ENCODE measurements at regions not wholly inside any gene's neighbourhood (a gene's known extent, or its start where the extent isn't known, plus 50 kb on each side); places are given as distances from the start of the nearest gene placed in this dataset.
A peak's percentile ranks its signal among the peaks of the same experiment; 100 is the strongest.

GRCh38 chr2:221102896-221103688, 469.0 kb downstream of the EPHA4 start:
- TF ChIP-seq, protein P1, sequence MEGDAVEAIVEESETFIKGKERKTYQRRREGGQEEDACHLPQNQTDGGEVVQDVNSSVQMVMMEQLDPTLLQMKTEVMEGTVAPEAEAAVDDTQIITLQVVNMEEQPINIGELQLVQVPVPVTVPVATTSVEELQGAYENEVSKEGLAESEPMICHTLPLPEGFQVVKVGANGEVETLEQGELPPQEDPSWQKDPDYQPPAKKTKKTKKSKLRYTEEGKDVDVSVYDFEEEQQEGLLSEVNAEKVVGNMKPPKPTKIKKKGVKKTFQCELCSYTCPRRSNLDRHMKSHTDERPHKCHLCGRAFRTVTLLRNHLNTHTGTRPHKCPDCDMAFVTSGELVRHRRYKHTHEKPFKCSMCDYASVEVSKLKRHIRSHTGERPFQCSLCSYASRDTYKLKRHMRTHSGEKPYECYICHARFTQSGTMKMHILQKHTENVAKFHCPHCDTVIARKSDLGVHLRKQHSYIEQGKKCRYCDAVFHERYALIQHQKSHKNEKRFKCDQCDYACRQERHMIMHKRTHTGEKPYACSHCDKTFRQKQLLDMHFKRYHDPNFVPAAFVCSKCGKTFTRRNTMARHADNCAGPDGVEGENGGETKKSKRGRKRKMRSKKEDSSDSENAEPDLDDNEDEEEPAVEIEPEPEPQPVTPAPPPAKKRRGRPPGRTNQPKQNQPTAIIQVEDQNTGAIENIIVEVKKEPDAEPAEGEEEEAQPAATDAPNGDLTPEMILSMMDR (IDR thresholded peaks at IDR 0.05; ENCODE audit: extremely low read depth, low read depth, low read length), result no peak
- H3K27me3 ChIP-seq (ENCODE audit: insufficient read depth, low read length), result no peaks in the 10 kb centered on the region
- H3K4me1 ChIP-seq (ENCODE audit: insufficient read depth, low read length), result no peaks in the 10 kb centered on the region
- H4K20me1 ChIP-seq (ENCODE audit: insufficient read depth, low read length), result no peaks in the 10 kb centered on the region
- no peak overlapping the region for H2AFZ ChIP-seq (ENCODE audit: low read length)
- H3K36me3 ChIP-seq (ENCODE audit: insufficient read depth, low read length), result no peaks in the 10 kb centered on the region
- H3K27ac ChIP-seq (ENCODE audit: low read depth, low read length), result no peak overlapping the region
- H3K4me3 ChIP-seq (ENCODE audit: insufficient read depth, low read length), result no peak overlapping the region
- no peak overlapping the region for H3K4me2 ChIP-seq (ENCODE audit: insufficient read depth, low read length)
- no peak for DNase-seq (ENCODE audit: insufficient read length, low spot score, missing footprints)
- H3K9me3 ChIP-seq (ENCODE audit: low read depth, low read length), result no peaks in the 10 kb centered on the region
- no peaks in the 10 kb centered on the region for H3K79me2 ChIP-seq (ENCODE audit: insufficient read depth, low read length)

GRCh38 chr2:221103930-221104329, 468.2 kb downstream of the EPHA4 start:
- TF ChIP-seq, protein P1 (IDR thresholded peaks at IDR 0.05; ENCODE audit: extremely low read depth, low read depth, low read length), result no peak
- peak overlapping the region; percentile 66 for H2AFZ ChIP-seq (ENCODE audit: low read length)
- no peaks in the 10 kb centered on the region for H3K9me3 ChIP-seq (ENCODE audit: low read depth, low read length)
- no peaks in the 10 kb centered on the region for H4K20me1 ChIP-seq (ENCODE audit: insufficient read depth, low read length)
- H3K27ac ChIP-seq (ENCODE audit: low read depth, low read length), result no peak overlapping the region
- no peaks in the 10 kb centered on the region for H3K4me1 ChIP-seq (ENCODE audit: insufficient read depth, low read length)
- no peak overlapping the region for H3K4me2 ChIP-seq (ENCODE audit: insufficient read depth, low read length)
- H3K36me3 ChIP-seq (ENCODE audit: insufficient read depth, low read length), result no peaks in the 10 kb centered on the region
- no peaks in the 10 kb centered on the region for H3K27me3 ChIP-seq (ENCODE audit: insufficient read depth, low read length)
- no peak for DNase-seq (ENCODE audit: insufficient read length, low spot score, missing footprints)
- no peaks in the 10 kb centered on the region for H3K79me2 ChIP-seq (ENCODE audit: insufficient read depth, low read length)
- H3K4me3 ChIP-seq (ENCODE audit: insufficient read depth, low read length), result no peak overlapping the region

GRCh38 chr2:221104361-221104811, 467.7 kb downstream of the EPHA4 start:
- H3K27me3 ChIP-seq (ENCODE audit: insufficient read depth, low read length), result no peaks in the 10 kb centered on the region
- TF ChIP-seq, protein P1 (IDR thresholded peaks at IDR 0.05; ENCODE audit: extremely low read depth, low read depth, low read length), result no peak
- H3K27ac ChIP-seq (ENCODE audit: low read depth, low read length), result no peak overlapping the region
- peak overlapping the region; percentile 66 for H2AFZ ChIP-seq (ENCODE audit: low read length)
- no peaks in the 10 kb centered on the region for H4K20me1 ChIP-seq (ENCODE audit: insufficient read depth, low read length)
- H3K4me2 ChIP-seq (ENCODE audit: insufficient read depth, low read length), result no peak overlapping the region
- peak; percentile 34 for DNase-seq (ENCODE audit: insufficient read length, low spot score, missing footprints)
- no peaks in the 10 kb centered on the region for H3K79me2 ChIP-seq (ENCODE audit: insufficient read depth, low read length)
- no peaks in the 10 kb centered on the region for H3K4me1 ChIP-seq (ENCODE audit: insufficient read depth, low read length)
- H3K36me3 ChIP-seq (ENCODE audit: insufficient read depth, low read length), result no peaks in the 10 kb centered on the region
- peak overlapping the region; percentile 33 for H3K4me3 ChIP-seq (ENCODE audit: insufficient read depth, low read length)
- H3K9me3 ChIP-seq (ENCODE audit: low read depth, low read length), result no peaks in the 10 kb centered on the region

DNA sequence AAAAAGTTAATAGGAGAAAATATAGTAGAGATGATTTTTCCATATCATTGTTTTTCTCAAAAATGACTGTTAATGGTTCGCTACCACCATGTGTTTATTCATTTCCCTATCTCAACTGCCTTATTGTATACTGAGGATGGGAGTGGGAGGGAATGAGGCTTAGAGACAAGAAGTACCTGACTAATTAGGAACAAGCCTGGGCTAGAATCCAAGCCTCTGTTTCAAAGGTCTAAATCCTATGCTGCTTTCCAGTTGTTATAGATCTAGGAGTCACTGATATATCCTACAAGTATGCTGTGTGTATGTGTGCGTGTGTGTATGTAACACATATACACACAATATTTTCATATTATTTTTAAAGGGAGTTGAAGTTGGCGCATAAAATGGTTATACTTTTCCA, 465.9 kb downstream of the EPHA4 start:
- no peak overlapping the region for H3K4me2 ChIP-seq (ENCODE audit: insufficient read depth, low read length)
- H3K9me3 ChIP-seq (ENCODE audit: low read depth, low read length), result no peaks in the 10 kb centered on the region
- no peak overlapping the region for H3K4me3 ChIP-seq (ENCODE audit: insufficient read depth, low read length)
- no peak overlapping the region for H3K27ac ChIP-seq (ENCODE audit: low read depth, low read length)
- H2AFZ ChIP-seq (ENCODE audit: low read length), result no peak overlapping the region
- H3K36me3 ChIP-seq (ENCODE audit: insufficient read depth, low read length), result no peaks in the 10 kb centered on the region
- H4K20me1 ChIP-seq (ENCODE audit: insufficient read depth, low read length), result no peaks in the 10 kb centered on the region
- H3K4me1 ChIP-seq (ENCODE audit: insufficient read depth, low read length), result no peaks in the 10 kb centered on the region
- DNase-seq (ENCODE audit: insufficient read length, low spot score, missing footprints), result no peak
- TF ChIP-seq, protein P1 (IDR thresholded peaks at IDR 0.05; ENCODE audit: extremely low read depth, low read depth, low read length), result no peak
- no peaks in the 10 kb centered on the region for H3K79me2 ChIP-seq (ENCODE audit: insufficient read depth, low read length)
- H3K27me3 ChIP-seq (ENCODE audit: insufficient read depth, low read length), result no peaks in the 10 kb centered on the region
